PC-9 (cell line): ENCODE measurements at regions not wholly inside any gene's neighbourhood (a gene's known extent, or its start where the extent isn't known, plus 50 kb on each side); places are given as distances from the start of the nearest gene placed in this dataset.

ENCODE experiments used
- BruUV-seq: library from RNA; stranded (reverse); fragments of 400-500 nt; replicated peaks from 2 replicates; lab custom pipeline; 2021; lab: Mats Ljungman, UMichigan
- CTCF ChIA-PET: fragments of 300-600 bp; sonication (Branson Sonifier 250); formaldehyde crosslinking; loops from one replicate; lab custom pipeline; 2022; ENCODE audit warnings: antibody characterized with exemption; lab: Charles Lee
- POLR2A ChIA-PET: fragments of 300-600 bp; sonication (Branson Sonifier 250); formaldehyde crosslinking; loops from one replicate; lab custom pipeline; 2022; ENCODE audit warnings: antibody characterized with exemption; ENCODE audit not compliant: unreplicated experiment; lab: Charles Lee
- DNase-seq, 2 experiments: peaks; one replicate each; pipeline versions ENCODE4 v3.0.0 to v3.0.0-alpha.2; 2015 to 2022; ENCODE audit warnings: mixed read lengths in 1 of 2
- H2AFZ ChIP-seq: fragments of 200-600 bp; sonication (generic); 2 replicates; pipeline ENCODE4 v1.8.1; 2017; ENCODE audit warnings: antibody characterized with exemption
- H3F3A ChIP-seq: fragments of 200-600 bp; sonication (generic); 2 replicates; pipeline ENCODE4 v1.8.1; 2017; ENCODE audit warnings: antibody characterized with exemption, mild to moderate bottlenecking, low read depth; ENCODE audit not compliant: insufficient read depth
- H3K27ac ChIP-seq: fragments of 200-600 bp; sonication (generic); 2 replicates; pipeline ENCODE4 v1.6.1; 2016; ENCODE audit warnings: mixed run types
- H3K27me3 ChIP-seq: fragments of 200-600 bp; sonication (generic); 2 replicates; pipeline ENCODE4 v1.6.1; 2016; ENCODE audit warnings: low read depth, mixed run types; ENCODE audit not compliant: insufficient read depth
- H3K36me3 ChIP-seq: fragments of 200-600 bp; sonication (generic); 2 replicates; pipeline ENCODE4 v1.6.1; 2016; ENCODE audit warnings: low read depth, mixed run types
- H3K4me1 ChIP-seq: fragments of 200-600 bp; sonication (generic); replicated peaks from 2 replicates; pipeline ENCODE4 v1.6.1; 2016; ENCODE audit warnings: mixed run types; ENCODE audit not compliant: insufficient read depth
- H3K4me2 ChIP-seq: fragments of 200-600 bp; sonication (generic); 2 replicates; pipeline ENCODE4 v1.6.1; 2017; ENCODE audit warnings: mixed run types
- H3K4me3 ChIP-seq: fragments of 200-600 bp; sonication (generic); 2 replicates; pipeline ENCODE4 v1.6.1; 2016; ENCODE audit warnings: mixed run types
- H3K79me2 ChIP-seq: fragments of 200-600 bp; sonication (generic); 2 replicates; pipeline ENCODE4 v1.6.1; 2017; ENCODE audit warnings: low read depth, mixed run types
- H3K9me2 ChIP-seq: fragments of 200-600 bp; sonication (generic); 2 replicates; pipeline ENCODE4 v1.8.1; 2017; ENCODE audit warnings: mild to moderate bottlenecking; ENCODE audit not compliant: insufficient read depth
- H3K9me3 ChIP-seq: fragments of 200-600 bp; sonication (generic); 2 replicates; pipeline ENCODE4 v1.8.1; 2016; ENCODE audit warnings: low read depth; ENCODE audit not compliant: insufficient read depth
- H4K20me1 ChIP-seq: fragments of 200-600 bp; sonication (generic); 2 replicates; pipeline ENCODE4 v1.8.1; 2017; ENCODE audit not compliant: insufficient read depth
- CTCF ChIP-seq: fragments of 200-600 bp; sonication (generic); conservative IDR thresholded peaks from 2 replicates; pipeline ENCODE4 v1.6.1; 2017; ENCODE audit warnings: mixed run types, antibody characterized with exemption, mild to moderate bottlenecking, moderate library complexity
- EZH2 ChIP-seq: fragments of 200-600 bp; sonication (generic); IDR thresholded peaks from 2 replicates; pipeline ENCODE4 v1.8.0; 2017; ENCODE audit warnings: antibody characterized with exemption, low read depth
- intact Hi-C: fragments of 100-400 bp; cut with micrococcal nuclease; formaldehyde crosslinking; loops from one replicate; pipeline ENCODE4 v1.10.0; 2022; ENCODE audit not compliant: unreplicated experiment

- no peaks in the 10 kb centered on the region for H3K27me3 ChIP-seq
- H3K4me2 ChIP-seq: no peak overlapping the region
- H3K27ac ChIP-seq: no peak overlapping the region
- no peak overlapping the region for H2AFZ ChIP-seq
- DNase-seq: no peak
- H3K79me2 ChIP-seq: no peaks in the 10 kb centered on the region
- CTCF ChIA-PET: interaction anchor here (0.6 kb wide), 1 partner anchor 165 kb away, joined by 3 read pairs; no protein-coding TSS in a partner anchor
- no TSS peak for BruUV-seq
- H3K36me3 ChIP-seq: no peaks in the 10 kb centered on the region
- POLR2A ChIA-PET: no interaction called here
- no peak overlapping the region for H3K4me3 ChIP-seq
- no peak for TF ChIP-seq CTCF
- no peaks in the 10 kb centered on the region for H3K9me2 ChIP-seq
- intact Hi-C loops: no loop called here
- no peaks in the 10 kb centered on the region for H4K20me1 ChIP-seq
- H3K4me1 ChIP-seq: no peaks in the 10 kb centered on the region
- H3F3A ChIP-seq: no peaks in the 10 kb centered on the region
- H3K9me3 ChIP-seq: no peaks in the 10 kb centered on the region
These were observed 252.1 kb upstream of the ADAMTS9 start for GRCh38 chr3:64939747-64940450.

- Histone ChIP-seq H2AFZ (no peak overlapping the region), H3F3A (no peaks in the 10 kb centered on the region), H3K9me2 (no peaks in the 10 kb centered on the region), H3K4me3 (no peak overlapping the region), H3K27ac (no peak overlapping the region), H3K79me2 (no peaks in the 10 kb centered on the region), H3K4me2 (no peak overlapping the region), H3K4me1 (no peaks in the 10 kb centered on the region), H3K36me3 (no peaks in the 10 kb centered on the region), H3K27me3 (no peaks in the 10 kb centered on the region), H3K9me3 (no peaks in the 10 kb centered on the region), H4K20me1 (no peaks in the 10 kb centered on the region)
- no peak for TF ChIP-seq CTCF
- TF ChIP-seq EZH2: no peak
- BruUV-seq: no TSS peak
- CTCF ChIA-PET: interaction anchor here (0.6 kb wide), 1 partner anchor 166 kb away, joined by 3 read pairs; no protein-coding TSS in a partner anchor
- no peak for DNase-seq
- intact Hi-C loops: no loop called here
- POLR2A ChIA-PET: no interaction called here
These were observed 251.5 kb upstream of the ADAMTS9 start for GRCh38 chr3:64939309-64939708.

- Histone ChIP-seq H4K20me1 (no peaks in the 10 kb centered on the region), H3K4me1 (no peaks in the 10 kb centered on the region), H3F3A (no peaks in the 10 kb centered on the region), H3K9me2 (no peaks in the 10 kb centered on the region), H3K9me3 (no peaks in the 10 kb centered on the region), H3K27me3 (no peaks in the 10 kb centered on the region), H3K4me3 (no peak overlapping the region), H3K36me3 (no peaks in the 10 kb centered on the region), H3K27ac (no peak overlapping the region), H3K79me2 (no peaks in the 10 kb centered on the region), H3K4me2 (no peak overlapping the region), H2AFZ (no peak overlapping the region)
- ChIA-PET CTCF (no interaction called here), POLR2A (no interaction called here)
- no peak for DNase-seq
- no peak for TF ChIP-seq EZH2
- no peak for TF ChIP-seq CTCF
- BruUV-seq: no TSS peak
- intact Hi-C loops: no loop called here
These were observed 248.8 kb upstream of the ADAMTS9 start for GRCh38 chr3:64936556-64936955.
